ENCODE measurements at regions not wholly inside any gene's neighbourhood (a gene's known extent, or its start where the extent isn't known, plus 50 kb on each side); places are given as distances from the start of the nearest gene placed in this dataset.
A peak's percentile ranks its signal among the peaks of the same experiment; 100 is the strongest.
"Not testable (repeated sequence)": the region's sequence is repeated elsewhere in the genome, so short reads cannot be mapped to it uniquely, and the experiment has no call there.

DNA sequence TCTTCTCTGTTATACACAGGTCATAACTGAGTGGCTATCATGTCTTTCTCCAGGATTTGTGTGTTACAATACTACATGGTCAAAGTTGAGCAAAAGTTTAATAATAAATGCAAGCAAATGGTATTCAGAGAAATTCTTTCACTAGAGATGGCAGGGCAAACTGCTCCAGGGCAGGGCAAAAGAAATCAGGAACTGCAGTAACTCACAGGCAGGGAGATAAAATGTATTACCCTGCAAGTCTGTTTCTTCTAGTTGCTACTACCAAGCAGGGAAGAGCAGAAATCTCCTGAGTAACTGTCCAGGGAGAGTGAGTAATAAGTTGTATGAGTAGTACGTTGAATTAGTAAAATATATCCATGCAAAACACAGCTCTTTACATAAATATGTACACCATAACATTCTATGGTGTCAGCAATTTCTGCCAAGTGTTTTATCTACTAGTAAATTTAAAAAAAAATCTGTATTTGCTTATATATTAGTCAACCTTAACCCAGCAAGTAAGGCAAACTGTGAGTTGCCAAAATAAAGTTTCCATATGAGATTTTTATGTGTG, 404.1 kb downstream of the ZEB2 start:
- DNase-seq = no peak

DNA sequence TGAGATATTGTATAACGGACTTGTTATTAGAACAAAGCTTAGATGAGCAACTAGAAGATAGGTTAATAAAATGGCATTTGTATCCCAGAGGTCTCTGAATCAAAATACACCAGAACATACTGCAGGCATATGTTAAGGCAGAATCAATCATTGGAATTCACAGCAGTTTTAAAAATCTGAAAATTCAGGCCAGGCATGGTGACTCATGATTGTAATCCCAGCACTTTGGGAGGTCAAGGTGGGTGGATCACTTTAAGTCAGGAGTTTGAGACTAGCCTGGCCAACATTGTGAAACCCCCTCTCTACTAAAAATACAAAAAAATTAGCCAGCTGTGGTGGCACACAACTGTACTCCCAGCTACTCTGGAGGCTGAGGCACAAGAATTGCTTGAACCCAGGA, 405.2 kb downstream of the ZEB2 start:
- no peak for DNase-seq

DNA sequence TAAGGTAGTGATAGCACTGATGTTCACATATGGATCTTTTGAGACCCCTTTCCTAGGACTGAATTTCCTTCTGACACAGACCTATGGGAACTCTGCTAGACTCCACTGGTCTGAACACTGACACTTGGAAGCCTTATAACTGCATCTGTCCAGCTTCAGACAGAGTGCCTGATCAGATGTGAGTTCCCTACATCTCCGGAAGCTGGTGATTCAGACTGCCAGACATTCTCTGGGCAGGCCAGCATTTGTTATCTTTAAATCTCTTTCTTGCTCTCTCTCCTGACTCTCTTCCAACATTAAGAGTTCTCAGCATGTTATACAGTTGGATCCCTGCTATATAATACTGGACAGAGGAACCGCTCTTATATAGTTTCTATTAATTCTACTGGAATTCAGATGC, 408.5 kb downstream of the ZEB2 start:
- no peak for DNase-seq

- not testable (repeated sequence) for DNase-seq
Measured at GRCh38 chr2:144106104-144106503, 413.8 kb downstream of the ZEB2 start.

DNA sequence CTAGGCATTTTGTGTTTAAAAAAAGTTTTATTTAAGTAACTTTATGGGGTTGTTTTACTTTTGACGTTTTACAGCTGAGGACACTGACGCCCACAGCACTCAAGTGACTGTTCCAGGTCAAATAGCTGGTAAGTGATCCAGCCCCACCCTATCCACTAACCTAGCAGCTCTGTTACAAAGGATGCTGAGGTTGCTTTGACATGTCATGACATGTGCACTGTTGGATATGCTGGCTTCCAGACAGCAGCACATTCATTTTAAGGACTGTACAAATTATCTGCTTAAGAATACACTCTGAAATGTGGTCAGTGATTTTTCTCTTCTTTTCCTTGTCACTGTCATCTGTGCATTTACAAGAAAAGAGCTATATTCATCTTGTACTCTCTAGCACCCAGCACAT, 417.5 kb downstream of the ZEB2 start:
- DNase-seq = peak in 2 of 3 experiments; percentile 6 to 15

DNA sequence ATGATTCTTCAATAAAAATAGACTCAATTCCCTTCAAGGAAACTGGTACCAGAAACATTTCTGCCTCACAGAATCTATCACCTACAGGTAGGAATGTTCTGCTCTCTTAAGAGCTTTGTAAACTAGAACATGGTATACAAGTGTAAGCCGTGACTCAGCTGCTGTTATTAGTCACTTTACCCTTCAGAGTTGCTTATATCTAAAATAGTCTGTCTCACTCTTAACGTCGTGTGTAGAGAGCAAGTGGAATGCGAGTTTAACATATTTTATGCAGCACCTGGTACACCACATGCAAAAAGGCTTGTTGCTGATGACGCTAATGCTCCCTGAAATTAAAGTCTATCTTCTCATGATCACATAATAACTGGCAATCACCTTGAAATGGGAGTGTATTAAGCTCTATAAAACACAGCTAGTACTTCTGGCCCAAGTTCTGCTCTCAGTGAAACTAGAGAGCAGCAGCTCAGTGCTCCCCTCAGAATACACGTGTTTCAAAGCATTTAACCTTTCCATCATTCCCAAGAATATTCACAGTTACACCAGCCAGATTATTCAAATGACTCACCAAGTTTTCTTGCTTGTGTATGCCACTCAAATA, 420.0 kb downstream of the ZEB2 start:
- no peak for DNase-seq

GRCh38 chr2:144099340-144099739, 420.6 kb downstream of the ZEB2 start:
- DNase-seq = no peak

DNA sequence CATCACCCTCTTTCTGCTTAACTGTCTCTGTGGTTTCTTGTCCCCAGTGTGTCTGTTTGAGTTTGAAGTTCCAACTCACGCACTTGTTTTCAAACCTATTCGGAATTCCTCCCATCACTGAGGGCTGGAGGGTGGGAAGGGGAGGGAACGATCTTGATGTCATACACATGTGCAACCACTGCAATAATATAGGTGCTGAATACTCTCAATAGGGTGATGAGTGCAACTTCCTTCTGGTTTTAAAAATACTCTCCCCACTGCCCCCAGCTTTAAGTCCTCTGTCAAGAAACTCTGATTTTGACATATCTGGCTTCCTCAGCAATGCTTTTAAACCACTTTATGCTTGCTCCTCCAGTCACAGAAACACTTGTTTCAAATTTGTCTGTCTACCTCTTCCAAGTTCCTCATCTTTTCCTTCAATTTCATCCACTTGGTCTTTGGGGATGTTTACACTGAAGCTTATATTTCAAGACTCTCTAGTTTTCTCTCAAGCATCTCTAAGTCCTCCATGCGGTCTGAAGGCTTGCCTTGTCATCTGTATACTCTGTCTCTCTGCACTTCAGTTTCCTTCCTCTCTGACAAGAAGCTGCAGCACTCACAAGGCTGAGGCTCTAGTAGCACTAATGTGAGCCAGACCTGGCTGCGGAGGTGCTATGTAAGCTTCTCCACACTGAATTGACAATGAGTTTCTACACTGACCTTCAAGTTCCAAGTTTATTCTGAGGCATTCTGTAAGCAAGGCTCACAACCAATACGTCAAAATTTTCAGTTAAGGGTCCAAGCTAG, 422.3 kb downstream of the ZEB2 start:
- DNase-seq = peak in 1 of 3 experiments; percentile 3

- no peak for DNase-seq
Measured at GRCh38 chr2:144096531-144096930, 423.4 kb downstream of the ZEB2 start.

DNA sequence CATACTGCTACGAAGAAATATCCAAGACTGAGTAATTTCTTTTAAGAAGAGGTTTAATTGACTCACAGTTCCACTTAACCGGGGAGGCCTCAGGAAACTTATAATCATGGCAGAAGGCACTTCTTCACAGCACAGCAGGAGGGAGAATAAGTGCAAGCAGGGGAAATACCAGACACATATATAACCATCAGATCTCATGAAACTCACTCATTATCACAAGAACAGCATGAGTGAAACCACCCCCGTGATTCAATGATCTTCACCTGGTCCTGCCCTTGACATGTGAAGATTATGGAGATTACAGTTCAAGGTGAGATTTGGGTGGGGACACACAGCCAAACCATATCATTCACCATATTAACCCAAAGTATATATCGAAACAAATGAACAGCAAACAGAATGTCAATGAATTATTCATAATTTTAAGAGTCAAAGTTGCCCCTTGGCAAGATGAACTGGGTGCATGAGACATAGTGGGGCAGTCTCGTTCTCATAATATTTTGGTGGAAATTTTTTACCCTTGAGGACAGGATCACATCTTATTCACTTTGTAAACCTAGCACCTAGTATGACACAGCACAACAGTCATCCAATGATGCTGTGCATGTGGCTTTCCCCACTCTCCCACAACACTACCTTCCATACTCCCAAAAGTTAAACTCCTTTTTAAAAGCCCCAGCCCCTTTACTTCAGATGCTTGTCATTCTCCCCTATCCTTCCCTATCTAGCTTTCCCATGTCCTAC, 425.3 kb downstream of the ZEB2 start:
- DNase-seq = no peak

GRCh38 chr2:144091622-144092021, 428.3 kb downstream of the ZEB2 start:
- no peak for DNase-seq

DNA sequence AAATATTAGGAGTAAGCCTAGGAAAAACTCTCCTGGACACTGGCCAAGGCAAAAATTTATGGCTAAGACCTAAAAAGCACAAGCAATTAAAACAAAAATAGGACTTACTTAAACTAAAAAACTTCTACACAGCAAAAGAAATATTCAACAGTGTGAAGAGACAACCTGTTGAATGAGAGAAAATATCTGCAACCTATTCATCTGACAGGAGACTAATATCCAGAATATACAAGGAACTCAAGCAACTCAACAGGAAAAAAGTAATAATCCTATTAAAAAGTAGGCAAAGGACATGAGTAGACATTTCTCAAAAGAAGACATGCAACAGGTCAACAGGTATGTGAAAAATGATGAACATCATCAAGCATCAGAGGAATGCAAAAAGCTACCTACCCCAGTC, 431.1 kb downstream of the ZEB2 start:
- no peak for DNase-seq

GRCh38 chr2:144086965-144087364, 433.0 kb downstream of the ZEB2 start:
- DNase-seq = no peak

DNA sequence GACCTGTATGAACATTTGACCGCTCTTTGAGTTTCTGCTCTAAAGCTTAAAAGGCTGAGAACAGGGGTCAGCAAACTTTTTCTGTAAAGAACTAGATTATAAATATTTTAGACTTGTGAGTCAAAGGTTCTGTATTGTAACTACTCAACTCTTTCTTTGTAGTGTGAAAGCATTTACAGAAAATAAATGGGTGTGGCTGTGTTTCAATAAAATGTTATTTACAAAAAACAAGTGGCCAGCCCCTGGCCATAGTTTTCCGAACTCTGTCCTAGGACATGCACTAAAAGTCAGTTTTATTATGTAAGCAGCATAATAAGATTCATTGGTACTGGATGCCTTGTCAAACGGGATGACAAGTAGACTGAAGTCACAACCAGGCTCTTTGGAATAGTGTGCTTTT, 434.9 kb downstream of the ZEB2 start:
- DNase-seq = no peak

DNA sequence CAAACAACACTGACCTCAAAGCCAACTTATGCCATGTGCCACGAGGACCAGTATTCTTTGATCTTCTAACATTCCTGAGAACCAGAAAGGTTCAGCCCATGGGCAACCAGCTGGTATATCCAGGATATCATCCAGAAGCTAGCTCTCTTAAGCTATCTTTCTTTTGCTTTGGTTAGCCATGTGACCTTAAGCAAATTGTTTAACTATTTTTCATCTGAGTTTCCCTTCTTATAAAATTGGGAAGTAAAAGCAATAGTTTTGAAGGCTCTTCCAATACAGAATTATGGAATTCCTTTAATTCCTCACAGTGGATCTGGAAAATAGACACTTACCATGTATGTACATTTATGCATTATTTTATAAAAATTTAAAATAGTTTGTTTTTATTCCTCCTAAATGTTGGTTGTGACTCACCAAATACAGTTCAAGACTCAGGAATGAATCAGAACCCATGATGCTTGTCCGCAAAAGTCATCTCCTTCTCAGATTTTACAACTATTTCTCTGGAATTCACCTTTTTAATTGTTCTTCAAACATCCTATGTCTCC, 435.7 kb downstream of the ZEB2 start:
- DNase-seq = no peak

GRCh38 chr2:144083211-144083610, 436.7 kb downstream of the ZEB2 start:
- DNase-seq = no peak

GRCh38 chr2:144082777-144083176, 437.1 kb downstream of the ZEB2 start:
- DNase-seq = no peak

GRCh38 chr2:144082327-144082726, 437.6 kb downstream of the ZEB2 start:
- no peak for DNase-seq

DNA sequence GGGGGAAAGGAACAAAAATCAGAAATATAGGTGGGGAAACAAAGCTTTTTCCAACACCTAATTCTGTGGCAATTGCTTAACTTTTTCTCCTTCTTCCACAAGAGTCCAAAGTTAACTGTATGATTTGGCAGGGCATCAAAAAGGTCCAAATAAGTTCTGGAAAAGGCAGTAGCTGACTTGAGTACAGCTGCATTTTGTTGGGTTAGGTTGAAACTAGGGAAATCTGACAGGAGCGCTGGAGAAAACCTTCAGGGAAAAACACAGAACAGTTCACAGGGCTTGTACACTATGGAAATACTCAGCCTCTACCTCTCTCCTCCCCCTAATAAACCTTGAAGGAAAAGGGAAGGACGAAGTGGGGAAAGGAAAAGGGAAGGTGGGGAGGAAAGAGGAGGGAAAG, 438.6 kb downstream of the ZEB2 start:
- DNase-seq = no peak

DNA sequence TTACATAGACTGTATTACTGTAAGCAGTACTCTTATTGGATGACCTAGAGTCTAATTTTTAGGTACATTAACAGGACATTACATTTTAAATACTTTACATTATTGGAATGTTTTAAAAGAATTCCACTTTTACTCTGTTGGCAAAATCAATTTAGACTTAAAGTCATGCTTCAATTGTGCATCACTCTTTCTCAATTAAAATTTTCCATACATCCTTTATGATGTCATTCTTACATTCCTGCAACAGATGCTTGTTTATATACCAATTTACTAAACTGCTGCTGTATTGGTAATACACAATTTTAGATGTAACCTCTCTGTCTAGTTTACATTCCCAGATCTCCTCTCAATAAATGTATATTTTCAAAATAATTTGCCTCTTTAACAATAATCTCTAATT, 440.1 kb downstream of the ZEB2 start:
- no peak for DNase-seq

DNA sequence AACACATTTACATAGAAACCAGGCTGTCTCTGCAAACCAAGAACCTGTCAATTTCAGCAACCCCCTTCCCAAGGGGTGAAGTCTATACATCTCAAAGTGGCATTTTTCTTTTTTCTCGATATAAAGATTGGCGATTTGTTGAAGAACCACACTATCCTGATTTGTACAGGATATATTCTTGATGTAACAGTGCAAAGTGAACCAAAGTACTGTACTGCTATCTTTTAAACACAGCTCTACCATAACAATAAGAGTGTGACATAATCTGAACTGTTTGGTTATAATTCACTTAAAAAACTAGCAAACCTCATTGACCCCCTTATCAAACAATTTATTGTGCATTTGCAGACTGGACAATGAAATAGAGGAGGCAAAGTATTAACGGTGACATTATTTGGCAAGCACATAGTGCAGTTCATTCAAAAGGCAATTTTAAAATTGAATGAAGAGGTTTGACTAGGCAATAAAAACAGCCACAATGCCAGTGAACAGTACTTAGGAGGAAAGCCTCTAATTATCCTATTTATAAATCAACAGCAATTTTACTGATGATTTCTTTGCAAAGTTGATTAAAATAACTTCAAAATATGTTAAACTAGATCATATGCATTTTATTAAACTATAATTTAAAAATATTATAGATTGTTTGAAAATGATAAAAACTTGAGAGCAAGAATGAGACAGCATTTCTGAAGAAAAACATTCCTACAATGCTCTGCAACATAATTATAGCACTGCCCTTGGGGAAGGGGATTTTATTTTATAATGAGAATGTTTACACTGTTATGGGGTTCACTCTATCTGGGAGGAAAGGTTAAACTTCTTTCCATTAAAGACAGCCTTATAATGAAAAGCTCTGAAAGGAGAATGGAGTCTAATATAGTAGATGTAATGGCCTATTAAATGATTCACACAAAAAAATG, 440.9 kb downstream of the ZEB2 start:
- peak in 2 of 3 experiments; percentile 8 to 76 for DNase-seq

DNA sequence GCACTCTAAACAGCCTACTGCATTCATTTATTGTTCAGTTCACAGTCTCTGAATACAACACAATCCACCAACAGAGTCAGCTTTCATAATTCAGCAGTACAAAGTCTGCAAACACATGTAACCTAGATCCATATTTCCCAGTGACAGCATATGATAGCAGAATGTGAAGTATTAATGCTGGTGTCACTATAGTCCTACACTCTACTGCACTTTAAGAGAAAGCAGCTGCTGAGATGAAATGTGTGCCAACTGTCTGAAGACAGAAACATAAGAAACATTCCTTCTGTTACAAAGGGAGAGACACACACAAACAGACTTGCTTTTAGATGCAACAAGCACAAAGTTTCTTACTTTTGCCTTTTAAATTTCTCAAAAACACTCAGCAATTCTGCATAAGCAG, 441.8 kb downstream of the ZEB2 start:
- peak in 1 of 3 experiments; percentile 27 for DNase-seq
